ENCODE measurements at regions not wholly inside any gene's neighbourhood (a gene's known extent, or its start where the extent isn't known, plus 50 kb on each side); places are given as distances from the start of the nearest gene placed in this dataset.

DNA sequence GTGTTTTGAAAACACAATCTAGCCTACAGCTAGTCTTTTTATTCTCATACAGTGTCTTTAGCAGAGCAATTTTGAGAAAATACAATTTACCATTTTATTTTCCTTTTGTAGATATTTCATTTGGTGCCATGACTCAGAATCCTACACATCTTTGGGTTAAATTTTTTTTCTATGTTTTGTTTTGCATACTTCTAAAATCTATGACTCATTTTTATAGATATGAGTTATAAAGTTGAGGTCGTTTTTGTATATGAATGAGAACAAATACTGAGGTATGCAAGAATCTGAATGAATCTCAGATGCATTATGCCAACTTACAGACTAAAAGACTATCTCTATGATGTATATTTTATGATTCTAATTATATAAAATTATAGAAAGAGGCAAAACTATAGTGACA, 206.5 kb upstream of the ANXA10 start:
- H3K4me3 ChIP-seq (ENCODE audit: low read length): no peak overlapping the region
- no peaks in the 10 kb centered on the region for H3K9me3 ChIP-seq (ENCODE audit: low read length)
- H2AFZ ChIP-seq (ENCODE audit: low read depth, low read length): no peak overlapping the region
- no peak for TF ChIP-seq EZH2 (IDR thresholded peaks at IDR 0.05; ENCODE audit: borderline replicate concordance, insufficient read depth, low read length, poor library complexity, severe bottlenecking)
- no peak for TF ChIP-seq EP300 (conservative IDR thresholded peaks at IDR 0.05; ENCODE audit: poor library complexity, severe bottlenecking)
- no peak for TF ChIP-seq RAD21 (conservative IDR thresholded peaks at IDR 0.05)
- no peak for TF ChIP-seq TAF1 (IDR thresholded peaks at IDR 0.05; ENCODE audit: low read depth)
- H3F3A ChIP-seq (ENCODE audit: insufficient read depth, low read length, poor library complexity, severe bottlenecking): no peaks in the 10 kb centered on the region
- H3K36me3 ChIP-seq (ENCODE audit: insufficient read depth, low read length): no peaks in the 10 kb centered on the region
- no peaks in the 10 kb centered on the region for H3K27me3 ChIP-seq (ENCODE audit: insufficient read depth, low read depth, low read length)
- no peak overlapping the region for H3K4me2 ChIP-seq (ENCODE audit: low read length)
- H3K9ac ChIP-seq (ENCODE audit: low read length): no peak overlapping the region
- no peaks in the 10 kb centered on the region for H3K79me2 ChIP-seq (replicated peaks; ENCODE audit: insufficient read depth, low read length)
- H3K9me2 ChIP-seq (ENCODE audit: insufficient read depth, low read length): no peaks in the 10 kb centered on the region
- H4K20me1 ChIP-seq (ENCODE audit: insufficient read depth): no peaks in the 10 kb centered on the region
- H3K27ac ChIP-seq (ENCODE audit: low read length): no peak overlapping the region

DNA sequence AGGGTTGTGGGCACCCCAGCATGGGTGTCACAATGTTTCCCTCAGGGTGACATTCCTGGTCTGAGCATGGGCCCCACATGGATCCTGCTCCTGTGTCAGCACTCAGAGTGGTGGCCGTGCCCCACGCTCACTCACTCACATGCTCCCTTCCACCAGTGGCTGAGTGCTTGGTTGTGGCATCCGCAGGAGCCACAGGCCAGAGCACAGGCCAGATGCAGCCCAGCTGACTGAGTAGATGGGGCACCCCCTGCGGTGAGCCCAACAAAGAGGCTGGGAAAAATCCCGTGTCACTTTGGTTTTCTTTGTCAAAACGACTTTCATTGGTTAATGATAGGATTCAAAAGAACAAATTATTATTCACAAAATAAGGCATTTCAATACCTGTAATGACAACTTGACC, 204.6 kb upstream of the ANXA10 start:
- Histone ChIP-seq H3K27me3 (ENCODE audit: insufficient read depth, low read depth, low read length) (no peaks in the 10 kb centered on the region), H3K4me3 (ENCODE audit: low read length) (no peak overlapping the region), H3K27ac (ENCODE audit: low read length) (no peak overlapping the region), H3K9ac (ENCODE audit: low read length) (no peak overlapping the region), H2AFZ (ENCODE audit: low read depth, low read length) (no peak overlapping the region), H3F3A (ENCODE audit: insufficient read depth, low read length, poor library complexity, severe bottlenecking) (no peaks in the 10 kb centered on the region), H4K20me1 (ENCODE audit: insufficient read depth) (no peaks in the 10 kb centered on the region), H3K79me2 (replicated peaks; ENCODE audit: insufficient read depth, low read length) (no peaks in the 10 kb centered on the region), H3K9me3 (ENCODE audit: low read length) (no peaks in the 10 kb centered on the region), H3K9me2 (ENCODE audit: insufficient read depth, low read length) (no peaks in the 10 kb centered on the region), H3K4me2 (ENCODE audit: low read length) (no peak overlapping the region), H3K36me3 (ENCODE audit: insufficient read depth, low read length) (no peaks in the 10 kb centered on the region)
- TF ChIP-seq EZH2 (IDR thresholded peaks at IDR 0.05; ENCODE audit: borderline replicate concordance, insufficient read depth, low read length, poor library complexity, severe bottlenecking) (no peak), TAF1 (IDR thresholded peaks at IDR 0.05; ENCODE audit: low read depth) (no peak), SMC3 (conservative IDR thresholded peaks at IDR 0.05; ENCODE audit: poor library complexity) (no peak), EP300 (conservative IDR thresholded peaks at IDR 0.05; ENCODE audit: poor library complexity, severe bottlenecking) (no peak), POLR2AphosphoS5 (IDR thresholded peaks at IDR 0.05) (no peak), CTCF (IDR thresholded peaks at IDR 0.05; ENCODE audit: poor library complexity, severe bottlenecking) (no peak)
- TF ChIP-seq, protein P1, sequence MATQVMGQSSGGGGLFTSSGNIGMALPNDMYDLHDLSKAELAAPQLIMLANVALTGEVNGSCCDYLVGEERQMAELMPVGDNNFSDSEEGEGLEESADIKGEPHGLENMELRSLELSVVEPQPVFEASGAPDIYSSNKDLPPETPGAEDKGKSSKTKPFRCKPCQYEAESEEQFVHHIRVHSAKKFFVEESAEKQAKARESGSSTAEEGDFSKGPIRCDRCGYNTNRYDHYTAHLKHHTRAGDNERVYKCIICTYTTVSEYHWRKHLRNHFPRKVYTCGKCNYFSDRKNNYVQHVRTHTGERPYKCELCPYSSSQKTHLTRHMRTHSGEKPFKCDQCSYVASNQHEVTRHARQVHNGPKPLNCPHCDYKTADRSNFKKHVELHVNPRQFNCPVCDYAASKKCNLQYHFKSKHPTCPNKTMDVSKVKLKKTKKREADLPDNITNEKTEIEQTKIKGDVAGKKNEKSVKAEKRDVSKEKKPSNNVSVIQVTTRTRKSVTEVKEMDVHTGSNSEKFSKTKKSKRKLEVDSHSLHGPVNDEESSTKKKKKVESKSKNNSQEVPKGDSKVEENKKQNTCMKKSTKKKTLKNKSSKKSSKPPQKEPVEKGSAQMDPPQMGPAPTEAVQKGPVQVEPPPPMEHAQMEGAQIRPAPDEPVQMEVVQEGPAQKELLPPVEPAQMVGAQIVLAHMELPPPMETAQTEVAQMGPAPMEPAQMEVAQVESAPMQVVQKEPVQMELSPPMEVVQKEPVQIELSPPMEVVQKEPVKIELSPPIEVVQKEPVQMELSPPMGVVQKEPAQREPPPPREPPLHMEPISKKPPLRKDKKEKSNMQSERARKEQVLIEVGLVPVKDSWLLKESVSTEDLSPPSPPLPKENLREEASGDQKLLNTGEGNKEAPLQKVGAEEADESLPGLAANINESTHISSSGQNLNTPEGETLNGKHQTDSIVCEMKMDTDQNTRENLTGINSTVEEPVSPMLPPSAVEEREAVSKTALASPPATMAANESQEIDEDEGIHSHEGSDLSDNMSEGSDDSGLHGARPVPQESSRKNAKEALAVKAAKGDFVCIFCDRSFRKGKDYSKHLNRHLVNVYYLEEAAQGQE (IDR thresholded peaks at IDR 0.05; ENCODE audit: borderline replicate concordance): no peak

DNA sequence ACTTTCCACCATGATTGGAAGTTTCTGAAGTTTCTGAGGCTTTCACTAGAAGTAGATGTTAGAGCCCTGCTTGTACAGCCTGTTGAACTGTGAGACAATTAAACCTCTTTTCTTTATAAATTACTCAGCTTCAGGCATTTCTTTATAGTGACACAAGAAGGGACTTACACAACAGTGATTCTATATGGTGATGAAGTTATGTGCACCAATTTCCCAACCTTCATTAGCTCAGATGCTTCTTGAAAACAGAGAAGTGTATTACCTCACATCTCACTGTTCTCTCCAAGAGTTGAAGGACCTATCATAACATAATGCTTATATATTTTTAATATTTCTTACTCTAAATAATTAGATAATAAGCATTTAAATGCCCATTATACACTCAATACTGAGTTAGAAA, 202.1 kb upstream of the ANXA10 start:
- H3K4me3 ChIP-seq (ENCODE audit: low read length): no peak overlapping the region
- no peaks in the 10 kb centered on the region for H3K79me2 ChIP-seq (replicated peaks; ENCODE audit: insufficient read depth, low read length)
- no peak overlapping the region for H2AFZ ChIP-seq (ENCODE audit: low read depth, low read length)
- H3K36me3 ChIP-seq (ENCODE audit: insufficient read depth, low read length): no peaks in the 10 kb centered on the region
- H3K9me2 ChIP-seq (ENCODE audit: insufficient read depth, low read length): no peaks in the 10 kb centered on the region
- H3K4me2 ChIP-seq (ENCODE audit: low read length): no peak overlapping the region
- H4K20me1 ChIP-seq (ENCODE audit: insufficient read depth): no peaks in the 10 kb centered on the region
- H3K27ac ChIP-seq (ENCODE audit: low read length): no peak overlapping the region
- no peak overlapping the region for H3K9ac ChIP-seq (ENCODE audit: low read length)
- no peaks in the 10 kb centered on the region for H3K27me3 ChIP-seq (ENCODE audit: insufficient read depth, low read depth, low read length)
- H3F3A ChIP-seq (ENCODE audit: insufficient read depth, low read length, poor library complexity, severe bottlenecking): no peaks in the 10 kb centered on the region
- no peaks in the 10 kb centered on the region for H3K9me3 ChIP-seq (ENCODE audit: low read length)
- TF ChIP-seq EP300 (conservative IDR thresholded peaks at IDR 0.05; ENCODE audit: poor library complexity, severe bottlenecking): no peak
- TF ChIP-seq SMC3 (conservative IDR thresholded peaks at IDR 0.05; ENCODE audit: poor library complexity): no peak
- TF ChIP-seq, protein P1 (IDR thresholded peaks at IDR 0.05; ENCODE audit: borderline replicate concordance): no peak
- TF ChIP-seq POLR2AphosphoS5 (IDR thresholded peaks at IDR 0.05): no peak
- TF ChIP-seq RAD21 (conservative IDR thresholded peaks at IDR 0.05): no peak
- TF ChIP-seq MXI1 (conservative IDR thresholded peaks at IDR 0.05; ENCODE audit: poor library complexity, severe bottlenecking): no peak
- TF ChIP-seq EZH2 (IDR thresholded peaks at IDR 0.05; ENCODE audit: borderline replicate concordance, insufficient read depth, low read length, poor library complexity, severe bottlenecking): no peak
- no peak for TF ChIP-seq TAF1 (IDR thresholded peaks at IDR 0.05; ENCODE audit: low read depth)
- TF ChIP-seq CTCF (IDR thresholded peaks at IDR 0.05; ENCODE audit: poor library complexity, severe bottlenecking): no peak

Data from neural cell (in vitro differentiated cells).